HG03565 (cell line): ENCODE measurements at regions not wholly inside any gene's neighbourhood (a gene's known extent, or its start where the extent isn't known, plus 50 kb on each side); places are given as distances from the start of the nearest gene placed in this dataset.

Experiments used
- ATAC-seq: cut with Tn5 transposase; IDR thresholded peaks from one replicate; pipeline ENCODE4 v1.9.1; 2021; ENCODE audit warnings: mild to moderate bottlenecking, moderate library complexity; ENCODE audit not compliant: unreplicated experiment

DNA sequence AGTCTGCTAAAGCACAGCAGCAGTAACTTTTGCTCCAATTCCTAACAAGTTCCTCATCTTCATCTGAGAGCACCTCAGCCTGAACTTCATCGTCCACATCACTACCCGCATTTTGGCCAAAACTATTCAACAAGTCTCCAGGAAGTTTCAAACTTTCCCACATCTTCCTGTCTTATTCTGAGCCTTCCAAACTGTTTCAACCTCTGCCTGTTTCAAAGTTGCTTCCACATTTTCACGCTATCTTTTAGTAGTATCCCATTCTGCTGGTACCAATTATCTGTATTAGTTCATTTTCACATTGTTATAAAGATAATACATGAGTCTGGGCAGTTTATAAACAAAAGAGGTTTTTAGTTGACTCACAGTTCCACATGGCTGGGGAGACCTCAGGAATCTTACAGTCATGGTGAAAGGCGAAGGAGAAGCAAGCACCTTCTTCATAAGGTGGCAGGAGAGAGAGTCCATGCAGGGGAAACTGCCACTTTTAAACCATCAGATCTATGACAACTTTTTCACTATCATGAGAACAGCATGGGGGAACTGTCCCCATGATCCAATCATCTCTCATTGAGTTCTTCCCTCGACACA, 99.4 kb upstream of the GRIK2 start:
- ATAC-seq = no peak

DNA sequence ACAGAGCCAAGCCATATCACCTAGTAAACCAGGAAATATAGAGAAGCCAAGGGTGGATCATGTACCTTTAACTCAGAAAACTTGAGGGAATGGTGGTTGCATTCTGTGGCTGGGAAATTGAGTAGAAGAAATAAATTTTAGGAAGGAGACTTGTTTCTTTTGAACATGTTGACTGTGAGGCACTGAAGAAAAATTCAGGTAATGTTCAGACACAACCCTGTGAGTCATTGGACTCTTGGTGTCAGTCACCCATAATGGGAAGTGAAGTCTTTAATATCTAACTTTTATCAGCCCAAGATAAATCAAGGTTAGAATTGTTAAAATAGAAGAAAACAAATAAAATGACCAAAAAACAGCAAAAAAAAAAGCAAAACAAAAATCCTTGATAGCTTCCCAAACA, 98.8 kb upstream of the GRIK2 start:
- no peak for ATAC-seq

- ATAC-seq = no peak
These were observed 97.1 kb upstream of the GRIK2 start for GRCh38 chr6:101296169-101296960.

GRCh38 chr6:101302593-101302992, 90.9 kb upstream of the GRIK2 start:
- no peak for ATAC-seq

DNA sequence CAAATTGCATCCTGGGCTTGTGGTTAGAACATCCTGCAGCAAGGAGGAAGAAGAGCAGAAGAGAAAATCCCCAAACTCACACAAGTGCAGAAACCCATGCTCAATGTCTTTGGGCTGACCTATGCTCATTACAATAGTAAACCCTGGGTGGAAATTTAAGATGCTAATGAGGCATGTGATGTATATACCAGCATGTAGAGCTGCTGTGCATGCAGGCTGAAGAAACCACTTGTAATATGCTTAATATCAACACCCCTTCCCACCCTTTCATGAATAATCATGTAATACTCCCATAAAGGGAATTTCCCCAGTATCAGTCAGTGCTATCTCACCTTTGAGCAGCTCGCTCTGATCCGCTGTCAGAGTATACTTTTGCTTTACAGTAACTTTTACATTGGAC, 90.0 kb upstream of the GRIK2 start:
- no peak for ATAC-seq

DNA sequence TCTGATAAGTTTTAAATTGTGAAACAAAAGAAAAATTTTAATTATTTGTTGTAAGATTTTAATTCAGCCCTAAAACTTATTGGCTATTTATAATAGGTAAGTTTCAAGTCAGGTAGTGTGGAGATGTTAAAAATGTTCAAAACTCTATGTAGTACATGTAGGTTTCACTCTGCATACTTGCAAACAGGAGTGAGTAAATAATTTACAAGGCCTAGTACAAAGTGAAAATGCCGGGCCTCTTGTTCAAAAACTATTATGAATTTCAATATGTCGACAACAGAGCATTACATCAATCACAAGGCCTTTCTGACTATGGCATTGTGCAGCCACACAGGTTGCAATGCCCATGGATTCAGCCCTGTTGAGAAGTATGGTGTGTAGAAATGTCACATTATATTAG, 80.9 kb upstream of the GRIK2 start:
- ATAC-seq = no peak

DNA sequence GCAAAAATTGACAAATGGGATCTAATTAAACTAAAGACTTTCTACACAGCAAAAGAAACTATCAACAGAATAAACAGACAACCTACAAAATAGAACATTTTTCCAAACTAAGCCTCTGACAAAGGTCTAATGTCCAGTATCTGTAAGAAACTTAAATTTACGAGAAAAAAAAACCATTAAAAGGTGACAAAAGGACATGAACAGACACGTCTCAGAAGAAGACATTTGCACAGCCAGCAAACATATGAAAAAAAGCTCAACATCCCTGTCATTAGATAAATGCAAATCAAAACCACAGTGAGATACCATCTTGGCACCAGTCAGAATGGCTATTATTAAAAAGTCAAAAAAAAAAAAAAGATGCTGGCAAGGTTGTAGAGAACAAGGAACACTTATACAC, 70.6 kb upstream of the GRIK2 start:
- ATAC-seq = no peak

GRCh38 chr6:101326411-101326810, 67.1 kb upstream of the GRIK2 start:
- ATAC-seq = no peak

GRCh38 chr6:101341926-101342325, 51.6 kb upstream of the GRIK2 start:
- ATAC-seq = no peak
